ENCODE measurements at regions not wholly inside any gene's neighbourhood (a gene's known extent, or its start where the extent isn't known, plus 50 kb on each side); places are given as distances from the start of the nearest gene placed in this dataset.

GRCh38 chr1:104933846-104934245, 1184.1 kb downstream of the AMY1C start:
- Histone ChIP-seq H3K36me3 (replicated peaks) (no peaks in the 10 kb centered on the region), H3K9me3 (no peaks in the 10 kb centered on the region), H3K4me1 (no peaks in the 10 kb centered on the region), H3K4me3 (no peak overlapping the region), H3K27me3 (ENCODE audit: low read depth) (no peaks in the 10 kb centered on the region)
- DNase-seq (ENCODE audit: low spot score in 2 of 2): no peak
- in situ Hi-C loops (cut with MboI; ENCODE audit: low sequenced_read_pairs): no loop called here

GRCh38 chr1:104945406-104945805, 1195.7 kb downstream of the AMY1C start:
- no peak overlapping the region for H3K4me3 ChIP-seq
- H3K27me3 ChIP-seq (ENCODE audit: low read depth): no peaks in the 10 kb centered on the region
- DNase-seq (ENCODE audit: low spot score in 2 of 2): no peak
- H3K4me1 ChIP-seq: no peaks in the 10 kb centered on the region
- in situ Hi-C loops (cut with MboI; ENCODE audit: low sequenced_read_pairs): no loop called here
- H3K9me3 ChIP-seq: no peaks in the 10 kb centered on the region
- no peaks in the 10 kb centered on the region for H3K36me3 ChIP-seq (replicated peaks)

GRCh38 chr1:104946558-104947210, 1197.0 kb downstream of the AMY1C start:
- H3K4me3 ChIP-seq: no peak overlapping the region
- H3K27me3 ChIP-seq (ENCODE audit: low read depth): no peaks in the 10 kb centered on the region
- DNase-seq (ENCODE audit: low spot score in 2 of 2): no peak
- H3K4me1 ChIP-seq: no peaks in the 10 kb centered on the region
- no peaks in the 10 kb centered on the region for H3K9me3 ChIP-seq
- no peaks in the 10 kb centered on the region for H3K36me3 ChIP-seq (replicated peaks)
- in situ Hi-C loops (cut with MboI; ENCODE audit: low sequenced_read_pairs): no loop called here

DNA sequence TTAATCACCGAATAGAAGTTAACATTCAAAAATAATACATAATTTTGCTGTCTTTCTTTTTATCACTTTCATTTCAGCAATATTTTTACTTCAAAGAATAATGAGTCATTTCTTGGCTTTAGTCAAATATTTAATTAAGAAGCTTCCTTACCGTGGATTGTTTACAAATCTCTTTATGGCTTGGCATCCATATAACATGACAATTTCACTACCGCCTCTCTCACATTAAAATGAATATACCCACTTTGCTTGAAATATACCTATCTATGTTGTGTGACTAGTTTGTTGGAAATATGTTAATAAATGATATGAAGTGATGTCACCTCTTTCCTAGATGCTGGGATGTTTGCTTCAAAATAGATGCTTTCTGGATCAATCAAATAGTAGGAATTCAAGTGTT, 1203.9 kb downstream of the AMY1C start:
- no peak for DNase-seq (ENCODE audit: low spot score in 2 of 2)
- Histone ChIP-seq H3K9me3 (no peaks in the 10 kb centered on the region), H3K4me3 (no peak overlapping the region), H3K4me1 (no peaks in the 10 kb centered on the region), H3K36me3 (replicated peaks) (no peaks in the 10 kb centered on the region), H3K27me3 (ENCODE audit: low read depth) (no peaks in the 10 kb centered on the region)
- in situ Hi-C loops (cut with MboI; ENCODE audit: low sequenced_read_pairs): no loop called here

DNA sequence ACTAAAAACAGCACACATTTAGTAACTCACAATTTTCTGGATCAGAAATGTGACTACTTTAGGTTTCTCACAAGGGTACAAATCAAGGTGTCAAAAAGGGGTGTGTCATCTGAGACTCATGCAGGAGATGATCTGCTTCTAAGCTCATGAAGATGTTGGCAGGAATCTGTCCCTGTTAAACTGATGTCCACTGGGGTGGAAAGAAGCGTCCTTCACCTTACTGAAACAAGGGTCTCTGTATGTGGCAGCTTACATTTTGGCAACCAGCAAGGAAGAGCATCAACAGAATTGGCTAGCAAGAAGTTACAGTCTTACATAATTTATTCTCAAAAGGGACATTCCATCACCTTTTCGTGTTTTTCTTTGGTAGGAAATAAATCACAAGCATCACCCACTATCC, 1223.8 kb downstream of the AMY1C start:
- no peak for DNase-seq (ENCODE audit: low spot score in 2 of 2)
- H3K27me3 ChIP-seq (ENCODE audit: low read depth): no peaks in the 10 kb centered on the region
- H3K9me3 ChIP-seq: no peaks in the 10 kb centered on the region
- in situ Hi-C loops (cut with MboI; ENCODE audit: low sequenced_read_pairs): no loop called here
- H3K4me1 ChIP-seq: no peaks in the 10 kb centered on the region
- H3K36me3 ChIP-seq (replicated peaks): no peaks in the 10 kb centered on the region
- H3K4me3 ChIP-seq: no peak overlapping the region

- Histone ChIP-seq H3K27me3 (ENCODE audit: low read depth) (no peaks in the 10 kb centered on the region), H3K4me1 (no peaks in the 10 kb centered on the region), H3K9me3 (no peaks in the 10 kb centered on the region), H3K36me3 (replicated peaks) (no peaks in the 10 kb centered on the region), H3K4me3 (no peak overlapping the region)
- in situ Hi-C loops (cut with MboI; ENCODE audit: low sequenced_read_pairs): no loop called here
- no peak for DNase-seq (ENCODE audit: low spot score in 2 of 2)
Measured at GRCh38 chr1:104979651-104980050, 1230.0 kb downstream of the AMY1C start.

DNA sequence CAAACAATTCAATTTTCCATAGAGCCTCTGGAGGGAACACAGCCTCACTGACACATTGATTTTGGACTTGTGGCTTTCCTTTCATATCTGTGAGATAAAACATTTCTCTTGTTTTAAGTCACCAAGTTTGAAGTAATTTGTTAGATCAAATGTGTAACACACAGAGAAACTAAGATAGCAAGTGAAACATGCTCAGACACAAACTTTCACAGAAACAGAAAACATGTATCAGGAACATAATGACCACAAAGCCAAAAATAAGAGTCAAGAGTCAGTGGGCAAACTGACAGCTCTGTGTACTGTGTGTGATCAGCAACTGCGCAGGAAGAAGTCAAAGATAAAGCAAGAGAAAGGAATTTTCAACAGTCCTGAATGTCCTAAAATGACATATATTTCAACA, 1237.5 kb downstream of the AMY1C start:
- in situ Hi-C loops (cut with MboI; ENCODE audit: low sequenced_read_pairs): no loop called here
- H3K9me3 ChIP-seq: no peaks in the 10 kb centered on the region
- H3K4me3 ChIP-seq: no peak overlapping the region
- H3K36me3 ChIP-seq (replicated peaks): no peaks in the 10 kb centered on the region
- no peaks in the 10 kb centered on the region for H3K4me1 ChIP-seq
- H3K27me3 ChIP-seq (ENCODE audit: low read depth): no peaks in the 10 kb centered on the region
- no peak for DNase-seq (ENCODE audit: low spot score in 2 of 2)

GRCh38 chr1:104989012-104989411, 1239.3 kb downstream of the AMY1C start:
- Histone ChIP-seq H3K36me3 (replicated peaks) (no peaks in the 10 kb centered on the region), H3K4me1 (no peaks in the 10 kb centered on the region)

GRCh38 chr1:104991702-104992101, 1242.0 kb downstream of the AMY1C start:
- Histone ChIP-seq H3K27me3 (ENCODE audit: low read depth) (no peaks in the 10 kb centered on the region), H3K4me3 (no peak overlapping the region), H3K9me3 (no peaks in the 10 kb centered on the region), H3K36me3 (replicated peaks) (no peaks in the 10 kb centered on the region), H3K4me1 (no peaks in the 10 kb centered on the region)
- in situ Hi-C loops (cut with MboI; ENCODE audit: low sequenced_read_pairs): no loop called here
- DNase-seq (ENCODE audit: low spot score in 2 of 2): no peak

More at GRCh38 chr1:104989012-104989411, 1239.3 kb downstream of the AMY1C start:
- H3K4me3 ChIP-seq: no peak overlapping the region
- H3K27me3 ChIP-seq (ENCODE audit: low read depth): no peaks in the 10 kb centered on the region
- H3K9me3 ChIP-seq: no peaks in the 10 kb centered on the region
- no peak for DNase-seq (ENCODE audit: low spot score in 2 of 2)
- in situ Hi-C loops (cut with MboI; ENCODE audit: low sequenced_read_pairs): no loop called here

DNA sequence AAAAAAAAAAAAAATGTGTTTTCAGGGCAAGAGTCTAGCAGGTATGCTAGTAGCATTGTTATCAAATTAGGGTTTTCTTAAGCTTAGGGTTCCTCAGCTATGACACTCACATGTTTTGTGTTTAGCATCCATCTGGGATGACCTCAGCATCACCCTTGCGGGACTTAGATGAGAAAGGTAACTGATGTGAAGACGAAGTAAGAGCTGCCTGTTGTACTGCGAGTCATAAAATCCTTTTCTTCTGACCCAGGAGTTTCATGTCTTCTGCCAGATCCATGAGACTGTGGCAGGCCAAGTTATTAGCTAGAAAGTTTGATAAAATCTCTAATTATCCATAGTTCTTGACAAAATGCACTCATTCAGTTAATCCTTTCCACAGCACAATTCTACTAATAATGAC, 1251.1 kb downstream of the AMY1C start:
- no peak for DNase-seq (ENCODE audit: low spot score in 2 of 2)
- H3K4me3 ChIP-seq: no peak overlapping the region
- no peaks in the 10 kb centered on the region for H3K27me3 ChIP-seq (ENCODE audit: low read depth)
- no peaks in the 10 kb centered on the region for H3K36me3 ChIP-seq (replicated peaks)
- in situ Hi-C loops (cut with MboI; ENCODE audit: low sequenced_read_pairs): no loop called here
- H3K4me1 ChIP-seq: no peaks in the 10 kb centered on the region
- H3K9me3 ChIP-seq: no peaks in the 10 kb centered on the region

DNA sequence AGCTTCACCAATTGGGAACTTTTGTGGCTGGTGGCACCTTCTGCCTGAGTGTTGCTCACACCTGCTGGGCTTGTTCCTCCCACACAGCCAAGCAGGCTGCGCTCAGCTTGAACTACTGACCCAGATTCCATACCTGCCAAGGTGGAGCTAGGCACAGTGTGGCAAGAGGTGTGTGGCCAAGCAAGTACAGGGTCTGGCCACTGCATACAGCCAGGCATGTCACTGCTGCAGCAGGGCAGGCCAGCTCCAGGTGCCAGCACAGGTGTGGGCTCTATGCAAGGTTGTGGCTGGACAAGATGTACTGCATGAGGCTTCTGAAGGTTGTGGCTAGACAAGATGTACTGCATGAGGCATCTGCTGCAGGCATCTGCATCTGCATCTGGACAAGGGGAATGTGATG, 1254.8 kb downstream of the AMY1C start:
- no peak overlapping the region for H3K4me3 ChIP-seq
- no peaks in the 10 kb centered on the region for H3K27me3 ChIP-seq (ENCODE audit: low read depth)
- in situ Hi-C loops (cut with MboI; ENCODE audit: low sequenced_read_pairs): no loop called here
- H3K9me3 ChIP-seq: no peaks in the 10 kb centered on the region
- H3K4me1 ChIP-seq: no peaks in the 10 kb centered on the region
- H3K36me3 ChIP-seq (replicated peaks): no peaks in the 10 kb centered on the region
- DNase-seq (ENCODE audit: low spot score in 2 of 2): no peak

DNA sequence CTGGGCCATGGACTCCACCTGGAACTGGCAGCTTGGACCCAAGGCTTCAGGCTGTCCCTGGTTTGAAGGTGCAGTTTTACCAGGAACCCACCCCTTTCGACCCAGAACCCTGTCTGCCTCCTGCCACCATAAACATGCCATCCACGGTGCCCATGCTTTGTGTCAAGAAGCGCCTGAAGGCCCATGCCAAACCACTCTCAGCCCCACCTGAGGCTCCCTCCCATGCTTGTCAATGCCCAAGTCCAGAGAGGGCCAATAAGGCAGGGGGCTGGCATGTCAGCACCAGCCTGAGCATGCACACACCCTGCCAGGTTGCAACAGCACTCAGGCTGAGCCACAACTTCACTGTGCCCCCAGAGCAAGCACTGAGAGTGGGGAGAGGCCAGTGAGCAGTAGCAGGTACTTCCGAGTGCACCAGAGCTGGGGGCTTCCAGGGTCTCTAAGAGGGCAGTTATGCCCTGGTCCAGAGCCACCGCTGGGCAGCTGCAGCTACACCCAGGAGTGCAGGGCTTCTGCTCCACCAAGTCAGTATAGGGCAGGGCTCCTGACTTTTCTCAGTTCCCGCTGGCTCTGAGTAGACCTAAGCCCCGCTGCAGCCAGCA, 1256.0 kb downstream of the AMY1C start:
- in situ Hi-C loops (cut with MboI; ENCODE audit: low sequenced_read_pairs): no loop called here

GRCh38 chr1:105017587-105017986, 1267.9 kb downstream of the AMY1C start:
- H3K4me3 ChIP-seq: no peak overlapping the region
- in situ Hi-C loops (cut with MboI; ENCODE audit: low sequenced_read_pairs): no loop called here

More for the DNA sequence above, 1256.0 kb downstream of the AMY1C start:
- no peak for DNase-seq (ENCODE audit: low spot score in 2 of 2)
- H3K9me3 ChIP-seq: no peaks in the 10 kb centered on the region
- no peaks in the 10 kb centered on the region for H3K36me3 ChIP-seq (replicated peaks)
- H3K4me3 ChIP-seq: no peak overlapping the region
- H3K27me3 ChIP-seq (ENCODE audit: low read depth): no peaks in the 10 kb centered on the region
- H3K4me1 ChIP-seq: no peaks in the 10 kb centered on the region

DNA sequence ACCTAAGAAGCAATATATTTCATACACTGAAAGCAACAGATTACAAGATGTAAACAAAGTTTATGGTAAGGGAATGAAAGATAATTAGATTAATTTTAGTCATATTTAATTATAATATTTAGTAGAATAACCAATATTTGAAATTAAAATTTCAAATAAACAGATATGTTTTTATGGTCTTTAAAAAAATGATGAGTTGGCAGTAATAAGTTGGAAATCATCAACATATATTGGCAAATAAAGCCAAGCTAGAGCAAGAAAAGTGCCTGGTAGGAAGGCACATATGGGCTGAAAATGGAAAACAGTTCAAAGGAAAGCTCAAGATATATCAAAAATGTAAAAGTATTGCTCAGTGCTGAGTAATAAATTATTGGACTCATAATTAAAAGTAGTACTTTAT, 1274.0 kb downstream of the AMY1C start:
- no peaks in the 10 kb centered on the region for H3K4me1 ChIP-seq
- H3K9me3 ChIP-seq: no peaks in the 10 kb centered on the region
- no peak for DNase-seq (ENCODE audit: low spot score in 2 of 2)
- H3K4me3 ChIP-seq: no peak overlapping the region
- H3K36me3 ChIP-seq (replicated peaks): no peaks in the 10 kb centered on the region
- H3K27me3 ChIP-seq (ENCODE audit: low read depth): no peaks in the 10 kb centered on the region
- in situ Hi-C loops (cut with MboI; ENCODE audit: low sequenced_read_pairs): no loop called here

More at GRCh38 chr1:105017587-105017986, 1267.9 kb downstream of the AMY1C start:
- Histone ChIP-seq H3K9me3 (no peaks in the 10 kb centered on the region; the same call in 1 of the 2 replicates), H3K27me3 (ENCODE audit: low read depth) (no peaks in the 10 kb centered on the region), H3K4me1 (no peaks in the 10 kb centered on the region), H3K36me3 (replicated peaks) (no peaks in the 10 kb centered on the region)
- DNase-seq (ENCODE audit: low spot score in 2 of 2): no peak

Measured in HAP-1 (cell line).